ENCODE measurements at regions not wholly inside any gene's neighbourhood (a gene's known extent, or its start where the extent isn't known, plus 50 kb on each side); places are given as distances from the start of the nearest gene placed in this dataset.

- no peaks in the 10 kb centered on the region for H3K27me3 ChIP-seq (ENCODE audit: control insufficient read depth in 2 of 2, insufficient read depth in 2 of 2, low read length in 2 of 2)
- Mint-ChIP-seq H3K27ac (no peak overlapping the region), H3K9me3 (peaks cover 0 to 16% (median 4%) of the 10 kb centered on the region in 11 donors), H3K4me1 (peaks cover 0 to 1% (median 0%) of the 10 kb centered on the region in 7 donors), H3K4me3 (no peak overlapping the region), H3K36me3 (no peaks in the 10 kb centered on the region), H3K27me3 (no peaks in the 10 kb centered on the region)
- H3K4me3 ChIP-seq (ENCODE audit: low read length): no peak overlapping the region
- intact Hi-C loops (cut with micrococcal nuclease): no loop called here
- no peaks in the 10 kb centered on the region for H3K9me3 ChIP-seq (ENCODE audit: control insufficient read depth in 2 of 3, low read length in 3 of 3)
- ChIA-PET POLR2A (no interaction called here), CTCF (no interaction called here)
- DNase-seq: no peak
- no peaks in the 10 kb centered on the region for H3K36me3 ChIP-seq (ENCODE audit: control insufficient read depth in 2 of 3, insufficient read depth in 3 of 3, low read length in 3 of 3)
- no peak for ATAC-seq
- H3K4me1 ChIP-seq (ENCODE audit: control insufficient read depth in 2 of 2, insufficient read depth in 2 of 2, low read length in 2 of 2): no peaks in the 10 kb centered on the region
- no peak overlapping the region for H3K27ac ChIP-seq (ENCODE audit: low read depth, low read length)
Observed at GRCh38 chr18:72114801-72115594, 429.1 kb downstream of the CBLN2 start.

DNA sequence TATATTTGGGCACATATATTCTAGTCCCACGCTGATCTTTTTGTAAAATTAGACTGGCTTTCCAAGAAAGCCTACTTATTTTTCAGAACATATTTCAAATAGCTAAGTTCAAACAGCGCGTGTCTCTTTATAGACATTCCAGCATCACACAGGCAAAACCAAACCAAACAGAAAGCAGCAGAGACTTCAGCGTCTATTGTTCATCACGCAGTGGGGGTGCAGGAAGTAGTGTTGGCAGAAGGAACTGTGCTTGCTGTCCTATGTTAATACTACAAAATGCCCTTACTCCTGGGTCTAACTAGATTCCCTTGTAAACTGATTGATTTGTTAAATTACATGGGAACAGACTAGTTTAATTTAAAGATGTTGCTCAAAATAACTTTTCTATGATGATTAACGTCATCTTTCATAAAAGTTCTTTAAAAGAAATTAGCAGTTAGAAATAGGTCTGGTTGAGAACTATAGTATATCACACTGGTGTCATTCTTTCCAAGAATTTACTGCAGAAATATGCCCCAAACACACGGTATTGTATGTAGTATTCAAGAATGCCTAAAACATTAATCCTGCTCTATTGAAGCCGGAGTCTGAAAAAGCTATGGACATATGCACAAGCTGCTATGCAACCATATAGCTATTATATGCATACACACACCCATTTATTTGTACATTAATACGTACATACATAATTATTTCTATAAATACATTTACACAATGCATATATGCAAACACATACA, 436.3 kb downstream of the CBLN2 start:
- CTCF ChIA-PET: no interaction called here
- Mint-ChIP-seq H3K4me1 (no peaks in the 10 kb centered on the region), H3K36me3 (no peaks in the 10 kb centered on the region), H3K4me3 (no peak overlapping the region), H3K27me3 (no peaks in the 10 kb centered on the region), H3K9me3 (peaks cover 0 to 5% (median 0%) of the 10 kb centered on the region in 11 donors), H3K27ac (no peak overlapping the region)
- Histone ChIP-seq H3K4me3 (ENCODE audit: low read length) (no peak overlapping the region), H3K27me3 (ENCODE audit: control insufficient read depth in 2 of 2, insufficient read depth in 2 of 2, low read length in 2 of 2) (no peaks in the 10 kb centered on the region), H3K36me3 (ENCODE audit: control insufficient read depth in 2 of 3, insufficient read depth in 3 of 3, low read length in 3 of 3) (no peaks in the 10 kb centered on the region), H3K4me1 (ENCODE audit: control insufficient read depth in 2 of 2, insufficient read depth in 2 of 2, low read length in 2 of 2) (no peaks in the 10 kb centered on the region), H3K9me3 (ENCODE audit: control insufficient read depth in 2 of 3, low read length in 3 of 3) (no peaks in the 10 kb centered on the region), H3K27ac (ENCODE audit: low read depth, low read length) (no peak overlapping the region)
- intact Hi-C loops (cut with micrococcal nuclease): no loop called here
- ATAC-seq (no peak), DNase-seq (no peak)
- POLR2A ChIA-PET: no interaction called here

GRCh38 chr18:72104851-72105250, 439.3 kb downstream of the CBLN2 start:
- H3K27ac ChIP-seq (ENCODE audit: low read depth, low read length): no peak overlapping the region
- H3K4me3 ChIP-seq (ENCODE audit: low read length): no peak overlapping the region
- Mint-ChIP-seq H3K4me3 (no peak overlapping the region), H3K4me1 (no peaks in the 10 kb centered on the region), H3K27me3 (no peaks in the 10 kb centered on the region), H3K27ac (no peak overlapping the region), H3K9me3 (peaks cover 0 to 3% (median 0%) of the 10 kb centered on the region in 11 donors), H3K36me3 (no peaks in the 10 kb centered on the region)
- H3K4me1 ChIP-seq (ENCODE audit: control insufficient read depth in 2 of 2, insufficient read depth in 2 of 2, low read length in 2 of 2): no peaks in the 10 kb centered on the region
- H3K27me3 ChIP-seq (ENCODE audit: control insufficient read depth in 2 of 2, insufficient read depth in 2 of 2, low read length in 2 of 2): no peaks in the 10 kb centered on the region
- no peak for ATAC-seq
- no peaks in the 10 kb centered on the region for H3K9me3 ChIP-seq (ENCODE audit: control insufficient read depth in 2 of 3, low read length in 3 of 3)
- CTCF ChIA-PET: no interaction called here
- intact Hi-C loops (cut with micrococcal nuclease): no loop called here
- DNase-seq: no peak
- H3K36me3 ChIP-seq (ENCODE audit: control insufficient read depth in 2 of 3, insufficient read depth in 3 of 3, low read length in 3 of 3): no peaks in the 10 kb centered on the region
- POLR2A ChIA-PET: no interaction called here

- Mint-ChIP-seq H3K27me3 (no peaks in the 10 kb centered on the region), H3K36me3 (no peaks in the 10 kb centered on the region), H3K4me3 (no peak overlapping the region), H3K9me3 (peaks cover 0 to 6% (median 0%) of the 10 kb centered on the region in 11 donors), H3K4me1 (no peaks in the 10 kb centered on the region), H3K27ac (no peak overlapping the region)
- Histone ChIP-seq H3K27me3 (ENCODE audit: control insufficient read depth in 2 of 2, insufficient read depth in 2 of 2, low read length in 2 of 2) (no peaks in the 10 kb centered on the region), H3K4me1 (ENCODE audit: control insufficient read depth in 2 of 2, insufficient read depth in 2 of 2, low read length in 2 of 2) (no peaks in the 10 kb centered on the region), H3K4me3 (ENCODE audit: low read length) (no peak overlapping the region), H3K9me3 (ENCODE audit: control insufficient read depth in 2 of 3, low read length in 3 of 3) (no peaks in the 10 kb centered on the region), H3K27ac (ENCODE audit: low read depth, low read length) (no peak overlapping the region), H3K36me3 (ENCODE audit: control insufficient read depth in 2 of 3, insufficient read depth in 3 of 3, low read length in 3 of 3) (no peaks in the 10 kb centered on the region)
- no peak for DNase-seq
- CTCF ChIA-PET: no interaction called here
- no peak for ATAC-seq
- POLR2A ChIA-PET: no interaction called here
- intact Hi-C loops (cut with micrococcal nuclease): no loop called here
Observed at GRCh38 chr18:72102412-72102811, 441.7 kb downstream of the CBLN2 start.

GRCh38 chr18:72100465-72101004, 443.6 kb downstream of the CBLN2 start:
- no peaks in the 10 kb centered on the region for H3K4me1 Mint-ChIP-seq
- Histone ChIP-seq H3K4me3 (ENCODE audit: low read length) (no peak overlapping the region), H3K9me3 (ENCODE audit: control insufficient read depth in 2 of 3, low read length in 3 of 3) (no peaks in the 10 kb centered on the region), H3K27me3 (ENCODE audit: control insufficient read depth in 2 of 2, insufficient read depth in 2 of 2, low read length in 2 of 2) (no peaks in the 10 kb centered on the region), H3K27ac (ENCODE audit: low read depth, low read length) (no peak overlapping the region), H3K4me1 (ENCODE audit: control insufficient read depth in 2 of 2, insufficient read depth in 2 of 2, low read length in 2 of 2) (no peaks in the 10 kb centered on the region), H3K36me3 (ENCODE audit: control insufficient read depth in 2 of 3, insufficient read depth in 3 of 3, low read length in 3 of 3) (no peaks in the 10 kb centered on the region)
- H3K27ac Mint-ChIP-seq: no peak overlapping the region
- CTCF ChIA-PET: no interaction called here
- POLR2A ChIA-PET: no interaction called here
- intact Hi-C loops (cut with micrococcal nuclease): no loop called here
- DNase-seq (no peak), ATAC-seq (no peak)
- no peak overlapping the region for H3K4me3 Mint-ChIP-seq
- no peaks in the 10 kb centered on the region for H3K36me3 Mint-ChIP-seq
- no peaks in the 10 kb centered on the region for H3K27me3 Mint-ChIP-seq
- peaks cover 0 to 6% (median 0%) of the 10 kb centered on the region in 11 donors for H3K9me3 Mint-ChIP-seq

- ChIA-PET CTCF (no interaction called here), POLR2A (no interaction called here)
- Histone ChIP-seq H3K27me3 (ENCODE audit: control insufficient read depth in 2 of 2, insufficient read depth in 2 of 2, low read length in 2 of 2) (no peaks in the 10 kb centered on the region), H3K4me3 (ENCODE audit: low read length) (no peak overlapping the region), H3K27ac (ENCODE audit: low read depth, low read length) (no peak overlapping the region), H3K36me3 (ENCODE audit: control insufficient read depth in 2 of 3, insufficient read depth in 3 of 3, low read length in 3 of 3) (no peaks in the 10 kb centered on the region), H3K9me3 (ENCODE audit: control insufficient read depth in 2 of 3, low read length in 3 of 3) (no peaks in the 10 kb centered on the region), H3K4me1 (ENCODE audit: control insufficient read depth in 2 of 2, insufficient read depth in 2 of 2, low read length in 2 of 2) (no peaks in the 10 kb centered on the region)
- H3K27ac Mint-ChIP-seq: no peak overlapping the region
- peaks cover 0 to 3% (median 0%) of the 10 kb centered on the region in 11 donors for H3K9me3 Mint-ChIP-seq
- intact Hi-C loops (cut with micrococcal nuclease): no loop called here
- ATAC-seq: no peak
- no peak overlapping the region for H3K4me3 Mint-ChIP-seq
- DNase-seq: no peak
- H3K36me3 Mint-ChIP-seq: no peaks in the 10 kb centered on the region
- H3K4me1 Mint-ChIP-seq: peaks cover 0 to 3% (median 0%) of the 10 kb centered on the region in 7 donors
- H3K27me3 Mint-ChIP-seq: no peaks in the 10 kb centered on the region
Observed at GRCh38 chr18:72091369-72091768, 452.8 kb downstream of the CBLN2 start.

Data from naive thymus-derived CD4-positive, alpha-beta T cell (primary cell).